Esophagus mucosa (tissue), 1 donor: ENCODE measurements at regions not wholly inside any gene's neighbourhood (a gene's known extent, or its start where the extent isn't known, plus 50 kb on each side); places are given as distances from the start of the nearest gene placed in this dataset.

Source experiments
- ATAC-seq: fragments of 200-7000 bp; cut with Tn5 transposase; one replicate; pipeline ENCODE4 v1.9.1; 2020
- donor health status: DM: yes; HTN: yes; CAD: no.

- ATAC-seq: no peak
Measured at GRCh38 chr9:90442723-90443122, 199.9 kb downstream of the DIRAS2 start.

- no peak for ATAC-seq
Measured at GRCh38 chr9:90444609-90445204, 197.9 kb downstream of the DIRAS2 start.

- no peak for ATAC-seq
Measured at GRCh38 chr9:90445391-90445790, 197.2 kb downstream of the DIRAS2 start.

- no peak for ATAC-seq
Measured at GRCh38 chr9:90446200-90446948, 196.2 kb downstream of the DIRAS2 start.

GRCh38 chr9:90447773-90448172, 194.9 kb downstream of the DIRAS2 start:
- no peak for ATAC-seq

- ATAC-seq: no peak
Measured at GRCh38 chr9:90449213-90449925, 193.3 kb downstream of the DIRAS2 start.

- no peak for ATAC-seq
Measured at GRCh38 chr9:90451804-90452203, 190.8 kb downstream of the DIRAS2 start.

GRCh38 chr9:90455316-90455715, 187.3 kb downstream of the DIRAS2 start:
- no peak for ATAC-seq

- ATAC-seq: no peak
Measured at GRCh38 chr9:90457386-90458190, 185.0 kb downstream of the DIRAS2 start.

- ATAC-seq: no peak
Measured at GRCh38 chr9:90458485-90458884, 184.1 kb downstream of the DIRAS2 start.

- ATAC-seq: no peak
Measured at GRCh38 chr9:90459321-90459720, 183.3 kb downstream of the DIRAS2 start.

GRCh38 chr9:90460220-90460619, 182.4 kb downstream of the DIRAS2 start:
- ATAC-seq: no peak

- ATAC-seq: no peak
Measured at GRCh38 chr9:90464978-90465377, 177.6 kb downstream of the DIRAS2 start.

- ATAC-seq: no peak
Measured at GRCh38 chr9:90466441-90466840, 176.2 kb downstream of the DIRAS2 start.

- ATAC-seq: no peak
Measured at GRCh38 chr9:90469435-90469834, 173.2 kb downstream of the DIRAS2 start.

GRCh38 chr9:90469865-90470387, 172.7 kb downstream of the DIRAS2 start:
- ATAC-seq: no peak

- no peak for ATAC-seq
Measured at GRCh38 chr9:90476058-90476457, 166.6 kb downstream of the DIRAS2 start.

- no peak for ATAC-seq
Measured at GRCh38 chr9:90477535-90477934, 165.1 kb downstream of the DIRAS2 start.

- ATAC-seq: no peak
Measured at GRCh38 chr9:90478821-90479220, 163.8 kb downstream of the DIRAS2 start.

- no peak for ATAC-seq
Measured at GRCh38 chr9:90485028-90485427, 157.6 kb downstream of the DIRAS2 start.

GRCh38 chr9:90489066-90489465, 153.6 kb downstream of the DIRAS2 start:
- ATAC-seq: no peak

GRCh38 chr9:90499761-90500160, 142.9 kb downstream of the DIRAS2 start:
- no peak for ATAC-seq

- no peak for ATAC-seq
Measured at GRCh38 chr9:90502134-90502533, 140.5 kb downstream of the DIRAS2 start.
